Islet of Langerhans (tissue), 1 donor: ENCODE measurements at regions not wholly inside any gene's neighbourhood (a gene's known extent, or its start where the extent isn't known, plus 50 kb on each side); places are given as distances from the start of the nearest gene placed in this dataset.

Experiments used
- FAIRE-seq: peaks from one replicate; lab custom pipeline; 2011; peaks lifted over from hg19 to GRCh38; lab: Jason Lieb, UNC

DNA sequence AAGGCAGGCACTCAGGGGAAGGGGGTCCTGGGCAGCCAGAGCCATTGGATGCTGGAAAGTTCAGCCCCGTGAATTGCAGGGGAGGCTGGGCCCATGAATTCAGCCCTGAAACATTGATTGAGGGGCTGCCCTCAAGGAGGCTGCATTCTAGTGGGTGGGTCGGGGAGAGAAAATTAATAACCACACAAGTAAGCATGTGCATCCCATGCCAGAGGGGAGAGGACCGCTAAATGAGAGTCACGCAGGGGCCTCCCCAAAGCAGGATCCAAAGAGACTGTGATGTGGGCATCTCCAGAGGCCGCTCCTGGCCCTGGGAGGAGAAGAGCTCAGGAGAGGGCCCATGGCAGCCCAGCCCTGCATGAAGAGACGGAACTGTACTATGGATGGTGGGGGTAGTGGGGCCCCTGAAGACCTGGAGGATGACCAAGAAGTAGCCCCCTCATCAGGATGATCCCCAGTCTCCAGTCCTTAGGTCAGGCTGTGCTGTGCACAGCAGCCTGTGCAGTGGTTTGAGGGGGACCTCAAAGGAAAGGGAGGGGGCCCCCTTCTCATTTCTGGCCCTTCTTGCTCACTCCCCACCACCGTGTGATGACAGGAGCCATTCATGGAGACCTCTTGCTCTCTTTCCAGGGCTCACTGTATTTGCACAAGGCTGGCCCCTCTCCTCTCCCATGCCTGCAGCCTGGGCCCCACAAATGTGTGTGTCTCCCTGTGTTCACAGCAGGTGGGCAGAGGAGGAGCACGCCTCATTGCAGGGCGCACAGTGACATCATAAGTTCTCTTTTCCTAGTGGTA lies 233.6 kb upstream of the IRX1 start:
- no peak for FAIRE-seq

DNA sequence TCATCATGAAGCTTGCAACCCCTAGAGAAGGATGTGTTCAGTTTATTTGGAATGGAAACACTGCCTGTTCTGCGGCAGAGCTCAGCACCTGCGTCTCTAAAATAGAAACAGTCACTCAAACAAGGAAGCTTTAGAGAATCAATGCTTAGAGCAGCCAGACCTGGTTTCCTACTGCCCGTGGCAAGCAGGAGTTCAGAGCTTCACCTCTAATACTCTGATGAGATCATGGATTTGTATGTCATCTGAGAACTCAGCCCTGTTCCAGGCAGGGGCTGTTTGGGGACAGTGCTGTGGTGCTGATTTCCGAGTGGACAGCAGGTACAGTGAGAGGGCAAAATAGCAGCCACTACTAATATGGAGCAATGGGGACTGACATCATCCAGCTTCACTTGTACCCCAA lies 236.0 kb upstream of the IRX1 start:
- FAIRE-seq, result no peak

DNA sequence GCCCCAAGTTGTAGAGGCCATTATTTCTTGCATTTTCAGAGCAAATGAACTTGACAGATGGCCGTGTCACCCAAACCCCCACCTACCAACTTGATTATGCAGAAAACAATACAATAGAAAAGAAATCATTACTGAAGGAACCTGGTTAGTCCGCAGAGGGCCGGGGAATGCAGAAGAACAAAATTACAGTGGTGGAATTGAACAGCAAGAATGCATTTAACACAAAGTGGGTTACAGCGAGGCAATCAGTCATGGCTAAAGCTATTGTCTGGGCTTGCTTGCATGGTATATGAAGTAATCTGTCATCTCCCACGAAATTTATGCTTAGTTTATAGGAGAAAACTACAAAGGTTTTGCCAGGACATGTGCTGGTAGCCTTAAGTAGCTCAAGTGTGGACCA lies 238.3 kb upstream of the IRX1 start:
- FAIRE-seq, result no peak

DNA sequence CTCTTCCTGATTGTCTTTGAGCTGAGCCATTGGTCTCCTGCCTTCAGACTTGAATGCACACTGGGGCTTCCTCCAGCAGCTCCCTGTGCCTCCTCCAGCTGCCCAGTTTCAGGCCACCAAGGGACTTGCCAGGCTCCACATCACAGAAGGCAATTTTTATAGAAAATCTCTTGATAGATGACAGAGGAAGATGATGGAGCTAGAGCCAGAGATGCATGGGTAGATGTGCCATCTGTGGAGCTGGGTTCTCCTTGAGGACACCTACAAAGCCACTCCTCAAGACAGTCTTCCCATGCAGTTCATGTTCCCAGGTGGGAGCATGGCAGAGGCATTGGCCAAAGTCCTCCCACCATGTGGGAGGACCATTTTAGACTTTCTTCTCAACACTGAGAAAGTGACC lies 239.6 kb upstream of the IRX1 start:
- FAIRE-seq, result no peak

DNA sequence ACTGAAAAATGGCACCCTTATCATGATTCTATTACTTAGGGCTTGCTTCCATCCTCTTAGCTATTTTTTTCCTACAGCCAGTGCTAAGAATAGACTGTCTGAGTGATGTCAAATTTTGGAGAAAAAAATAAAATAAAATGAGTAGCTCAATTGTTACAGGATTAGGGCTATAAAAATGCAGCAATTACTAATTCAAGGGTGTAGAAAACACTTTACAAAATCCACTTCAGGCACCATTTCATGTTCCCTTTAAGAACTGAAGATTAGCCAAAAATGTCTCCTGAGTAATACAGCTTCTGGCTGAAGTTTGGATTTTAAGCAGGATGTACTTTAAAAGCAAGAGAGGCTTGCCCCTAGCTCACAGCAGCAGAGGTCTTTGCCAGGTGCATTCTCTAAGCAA lies 240.5 kb upstream of the IRX1 start:
- no peak for FAIRE-seq

DNA sequence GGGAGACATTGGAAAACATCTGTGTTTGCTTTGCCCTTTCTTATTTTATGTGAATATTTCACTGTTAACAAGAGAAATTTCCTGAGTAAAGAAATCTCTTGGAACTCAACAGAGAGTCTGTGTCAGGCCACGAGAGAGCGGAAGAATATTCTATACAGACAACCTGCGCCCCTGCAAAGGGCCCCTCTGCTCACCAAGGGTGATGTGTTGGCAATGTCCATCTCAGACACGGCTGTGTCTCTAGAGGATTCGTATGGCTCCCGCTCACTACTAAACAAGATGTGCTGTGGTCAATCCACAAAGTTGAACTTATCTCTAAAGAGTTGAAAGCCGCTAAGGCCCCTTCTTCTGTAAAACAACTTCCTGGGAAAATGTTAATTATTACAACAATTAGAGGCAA lies 241.0 kb upstream of the IRX1 start:
- no peak for FAIRE-seq

DNA sequence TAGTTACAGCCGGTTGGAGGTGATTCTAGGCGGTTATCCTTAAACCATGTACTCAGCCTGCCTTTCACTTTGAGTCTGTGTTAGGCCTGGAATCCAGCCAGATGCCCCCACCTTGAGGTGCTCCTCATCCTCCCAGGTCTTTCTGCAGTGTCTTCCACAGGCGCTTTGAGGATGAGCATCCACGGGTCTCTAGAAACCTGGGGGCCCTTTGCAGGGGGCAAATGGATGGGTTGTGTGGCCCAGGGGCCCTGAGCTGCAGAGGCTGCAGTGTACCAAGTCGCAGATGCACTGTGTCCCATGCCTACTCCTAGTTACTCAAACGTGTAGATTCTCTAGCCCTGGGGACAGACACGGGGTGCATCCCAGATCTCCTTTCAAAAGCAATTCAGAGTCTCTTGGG lies 242.1 kb upstream of the IRX1 start:
- FAIRE-seq, result no peak

DNA sequence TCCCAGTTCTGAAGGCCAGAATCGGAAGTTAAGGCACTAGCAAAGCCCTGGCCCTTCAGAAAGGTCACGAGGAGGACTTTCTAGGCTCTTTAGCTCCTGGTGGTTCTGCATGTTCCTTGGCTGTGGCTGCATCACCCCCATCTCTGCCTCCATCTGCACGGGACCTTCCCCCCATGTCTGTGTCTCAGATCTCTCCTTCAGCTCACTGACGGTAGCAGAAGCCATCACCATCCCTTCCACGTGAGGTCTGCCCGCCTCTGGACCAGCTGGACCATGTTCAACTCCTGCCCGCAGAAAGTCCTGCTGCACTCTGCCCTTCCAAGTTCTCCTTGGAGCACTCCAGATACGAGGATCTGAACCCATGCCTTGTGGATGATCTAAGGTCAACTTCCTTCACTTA lies 242.9 kb upstream of the IRX1 start:
- FAIRE-seq, result no peak

DNA sequence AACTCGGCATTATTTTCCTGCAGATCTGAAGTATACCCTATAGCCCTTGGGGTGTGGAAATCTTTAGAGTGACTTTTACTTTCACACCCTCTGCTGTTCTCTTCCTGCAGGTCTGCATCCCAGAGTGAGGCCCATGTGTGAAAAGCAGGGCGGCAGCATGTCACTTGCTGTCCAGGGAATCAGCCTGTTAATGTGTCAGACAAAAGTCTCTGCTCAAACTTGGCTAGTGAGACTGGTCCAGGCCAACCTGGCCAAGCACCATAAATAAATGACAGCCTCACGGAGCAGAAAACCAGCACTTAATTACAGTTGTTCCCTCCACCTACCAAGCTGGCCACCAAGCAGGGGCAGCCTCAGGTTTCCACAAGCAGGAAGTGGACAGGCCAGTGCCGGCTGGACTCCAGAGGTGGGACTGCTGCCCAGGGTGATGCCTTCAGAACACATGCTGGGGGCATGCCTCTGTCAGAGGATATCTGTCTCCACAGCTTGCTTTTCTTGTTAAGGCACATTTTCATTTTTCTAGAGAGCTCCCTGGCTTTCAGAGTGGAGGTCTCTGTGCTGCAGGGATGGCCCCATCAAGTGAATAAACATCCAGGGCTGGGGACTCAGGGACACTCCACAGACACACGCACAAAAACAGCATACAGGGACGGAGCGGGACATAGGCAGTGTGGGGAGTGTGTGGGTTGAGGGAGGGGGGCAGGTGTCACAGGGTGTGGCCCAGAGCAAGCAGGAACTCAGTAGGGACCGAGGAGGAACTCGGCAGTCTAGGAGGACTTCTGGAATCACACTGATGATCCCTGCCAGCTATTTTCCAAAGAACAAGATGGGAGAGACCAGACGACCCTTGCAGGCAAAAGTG lies 243.8 kb upstream of the IRX1 start:
- no peak for FAIRE-seq

DNA sequence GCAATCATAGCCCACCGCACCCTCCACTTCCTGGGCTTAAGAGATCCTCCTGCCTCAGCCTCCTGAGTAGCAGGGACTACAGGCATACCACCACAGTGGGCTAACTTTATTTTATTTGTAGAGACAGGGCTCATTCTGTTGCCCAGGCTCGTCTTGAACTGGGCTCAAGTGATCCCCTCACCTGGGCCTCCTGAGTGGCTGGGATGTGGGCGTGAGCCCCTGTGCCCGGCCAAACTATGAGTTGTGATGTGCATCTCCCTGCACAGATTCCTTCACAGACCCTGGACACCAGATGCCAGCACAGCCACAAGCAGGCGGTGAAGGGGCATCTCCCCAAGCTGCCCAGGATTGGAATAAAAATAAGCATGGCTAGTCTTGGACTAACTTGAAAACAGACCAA lies 244.9 kb upstream of the IRX1 start:
- no peak for FAIRE-seq

DNA sequence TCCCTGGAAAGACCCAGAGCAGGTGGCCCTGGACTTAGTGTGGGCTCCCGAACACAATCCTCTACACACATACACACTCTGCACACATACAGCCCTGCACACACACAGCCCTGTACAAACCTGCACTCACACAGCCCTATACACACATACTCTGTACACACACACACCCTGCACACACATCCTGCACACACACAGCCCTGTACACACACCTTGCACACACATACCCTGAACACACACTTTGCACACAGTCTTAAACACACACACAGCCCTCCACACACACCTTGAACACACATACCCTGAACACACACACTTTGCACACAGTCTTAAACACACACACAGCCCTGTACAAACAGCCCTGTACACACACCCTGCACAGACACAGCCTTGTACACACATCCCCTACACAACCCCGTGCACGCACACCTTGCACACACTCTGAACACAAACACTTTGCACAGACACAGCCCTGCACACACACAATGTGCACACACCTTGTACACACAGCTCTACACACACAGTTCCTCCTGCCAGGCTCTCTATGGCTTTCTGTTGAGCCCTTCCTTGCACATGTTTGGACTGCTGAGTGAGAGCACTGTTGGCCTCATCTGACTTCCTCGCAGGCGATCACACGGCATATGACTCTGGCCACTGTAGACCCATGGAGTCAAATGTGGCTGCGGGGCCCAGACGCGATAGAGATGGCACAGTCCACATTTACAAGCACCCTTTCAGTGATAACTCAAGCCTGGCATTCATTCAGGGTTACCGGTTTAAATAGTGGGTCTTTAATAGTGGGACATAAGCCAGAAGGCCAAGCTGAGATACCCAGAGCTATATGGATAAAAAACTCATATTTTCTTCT lies 245.7 kb upstream of the IRX1 start:
- no peak for FAIRE-seq

DNA sequence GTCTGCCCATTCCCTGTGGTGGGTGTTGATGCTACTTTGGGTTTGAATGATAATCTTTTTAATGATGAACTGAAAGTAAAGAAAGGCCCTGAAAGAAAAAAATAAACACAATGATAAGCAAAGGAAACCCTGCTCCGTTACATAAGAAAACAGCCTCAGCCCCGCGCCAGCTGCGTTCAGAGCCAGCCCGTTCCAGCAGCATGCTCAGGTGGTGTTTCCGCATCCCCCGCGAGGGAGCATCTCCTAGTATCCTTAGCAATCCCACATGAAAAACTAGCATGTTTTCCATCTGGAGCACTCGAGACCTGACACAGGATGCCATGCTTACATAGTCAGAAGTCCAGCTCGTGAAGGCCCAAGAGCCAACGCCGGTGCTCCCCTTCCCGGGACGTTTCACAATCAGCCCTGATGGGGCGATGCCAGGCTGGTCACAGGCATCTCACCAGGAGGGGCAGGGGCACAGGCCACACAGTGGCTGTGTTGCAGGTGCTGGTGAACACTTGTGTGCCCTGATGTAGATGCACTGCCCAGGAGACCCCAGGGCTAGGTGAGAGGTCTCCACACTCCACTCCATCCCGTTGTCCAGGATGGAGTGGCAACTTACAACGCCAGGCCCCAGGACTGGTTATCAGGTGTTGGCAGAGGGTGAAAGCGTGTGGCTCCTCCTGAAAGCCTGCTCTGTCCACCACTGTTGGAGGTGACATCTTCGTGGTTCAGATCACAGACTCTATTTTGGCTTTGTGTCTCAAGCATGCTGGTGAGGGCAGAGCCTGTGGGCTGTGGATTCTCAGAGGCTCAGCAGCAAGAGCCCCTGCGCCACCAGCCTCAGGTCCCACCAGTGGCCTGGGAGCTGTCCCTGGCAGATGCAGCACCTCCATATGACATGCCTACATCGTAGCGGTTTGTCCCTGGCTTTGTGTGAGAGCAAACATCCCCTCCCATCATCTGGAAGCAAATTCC lies 246.8 kb upstream of the IRX1 start:
- FAIRE-seq, result no peak

DNA sequence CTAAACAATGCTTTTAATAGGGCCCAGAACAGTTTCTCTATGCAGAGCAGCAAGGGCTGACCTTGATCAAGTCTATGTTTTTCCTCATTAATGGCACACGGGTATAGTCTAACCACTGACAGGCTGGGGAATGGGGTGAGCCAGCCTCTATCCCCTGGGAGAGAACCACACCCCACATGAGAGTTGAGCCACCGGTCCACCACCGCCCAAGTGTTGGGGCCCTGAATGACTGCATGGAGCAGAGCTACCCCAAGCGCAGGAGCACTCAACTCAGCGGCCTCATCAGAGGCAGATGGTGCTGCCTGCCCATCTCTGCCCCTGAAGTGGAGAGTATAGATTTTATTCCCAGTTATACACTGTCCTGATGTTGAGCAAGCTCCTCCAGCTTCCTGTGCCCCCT lies 247.9 kb upstream of the IRX1 start:
- FAIRE-seq, result no peak

DNA sequence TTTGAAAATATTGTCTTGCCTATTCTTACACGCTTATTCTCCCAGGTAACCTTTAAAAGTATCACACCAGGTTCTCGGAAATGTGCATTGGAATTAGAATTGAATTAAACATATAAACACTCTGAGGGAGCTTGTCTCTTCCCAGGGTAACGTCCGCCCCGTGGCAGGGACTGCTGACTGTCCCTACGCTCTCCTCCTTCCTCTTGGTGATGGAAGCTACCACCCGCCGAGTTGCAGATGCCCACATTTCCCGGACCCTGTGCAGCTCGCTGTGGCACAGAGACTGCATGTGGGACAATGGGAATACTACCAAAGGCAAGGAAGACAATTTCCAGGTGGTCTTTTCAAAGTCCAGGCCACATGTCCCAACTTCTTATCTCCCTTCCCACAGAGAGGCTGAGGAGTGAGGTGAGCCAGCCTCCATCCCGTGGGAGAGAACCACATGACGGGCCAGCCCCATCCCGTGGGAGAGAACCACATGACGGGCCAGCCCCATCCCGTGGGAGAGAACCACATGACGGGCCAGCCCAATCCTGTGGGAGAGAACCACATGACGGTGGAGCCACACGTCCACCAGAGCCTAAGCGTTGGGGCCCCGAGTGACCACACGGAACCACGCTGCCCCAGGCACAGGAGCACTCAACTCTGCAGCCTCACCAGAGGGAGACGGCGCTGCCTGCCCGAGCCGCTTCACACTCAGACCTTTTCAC lies 249.4 kb upstream of the IRX1 start:
- FAIRE-seq, result no peak

DNA sequence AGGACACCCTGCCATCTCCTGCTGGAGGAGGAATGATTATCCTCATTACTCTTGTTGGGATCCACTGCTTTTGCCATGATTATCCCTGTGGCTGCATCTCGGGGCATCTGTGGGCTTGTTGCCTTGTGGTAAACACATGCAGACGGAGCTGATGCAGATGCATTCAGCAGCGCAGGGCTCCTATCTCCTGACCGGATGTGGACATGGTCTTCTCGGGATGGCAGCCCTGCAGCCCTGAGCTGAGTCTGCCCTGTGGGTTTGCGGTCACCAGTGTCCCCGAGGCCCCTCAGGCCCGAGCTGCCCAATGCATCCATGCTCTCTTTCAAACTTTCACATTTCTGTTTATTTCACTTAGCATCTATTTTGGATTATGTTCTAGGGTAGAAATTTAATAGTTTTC lies 250.4 kb upstream of the IRX1 start:
- FAIRE-seq, result no peak

DNA sequence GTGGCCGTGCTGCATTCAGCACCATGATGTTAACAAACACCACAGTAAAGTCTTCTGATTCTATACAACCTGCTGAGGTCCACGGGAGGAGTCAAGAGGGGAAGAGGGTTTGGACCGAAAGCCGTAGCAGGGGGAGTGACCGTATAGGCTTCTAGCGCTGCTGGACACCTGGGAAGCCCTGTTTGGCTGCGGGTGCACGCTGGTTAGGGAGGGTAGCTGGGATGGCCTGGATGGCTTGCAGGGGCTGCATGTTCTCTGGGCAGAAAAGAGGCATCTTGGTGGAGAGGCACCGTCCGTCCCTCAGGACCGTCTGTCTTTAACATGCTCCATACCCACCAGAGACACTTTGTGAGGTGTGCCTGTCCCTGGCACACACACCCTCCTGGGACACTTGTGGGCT lies 251.0 kb upstream of the IRX1 start:
- no peak for FAIRE-seq

DNA sequence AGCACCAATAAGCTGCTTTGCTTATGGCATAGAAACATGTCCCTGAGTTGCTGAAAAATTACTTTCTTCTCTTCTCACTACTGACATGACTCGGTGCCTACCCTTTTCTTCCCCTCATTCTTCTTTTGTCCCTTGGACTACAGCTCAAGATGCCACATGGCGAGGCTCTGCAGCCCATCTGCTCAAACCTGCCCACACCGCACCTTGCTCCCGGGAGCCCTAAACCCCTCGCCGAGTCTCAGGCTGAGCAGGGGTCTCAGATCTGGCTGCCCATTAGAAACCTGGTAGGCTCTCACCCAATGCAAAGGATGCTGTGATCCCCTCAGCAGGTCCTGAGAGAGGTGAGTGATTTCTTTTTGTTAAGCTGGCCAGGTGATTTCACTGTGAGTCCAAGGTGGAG lies 251.7 kb upstream of the IRX1 start:
- no peak for FAIRE-seq

DNA sequence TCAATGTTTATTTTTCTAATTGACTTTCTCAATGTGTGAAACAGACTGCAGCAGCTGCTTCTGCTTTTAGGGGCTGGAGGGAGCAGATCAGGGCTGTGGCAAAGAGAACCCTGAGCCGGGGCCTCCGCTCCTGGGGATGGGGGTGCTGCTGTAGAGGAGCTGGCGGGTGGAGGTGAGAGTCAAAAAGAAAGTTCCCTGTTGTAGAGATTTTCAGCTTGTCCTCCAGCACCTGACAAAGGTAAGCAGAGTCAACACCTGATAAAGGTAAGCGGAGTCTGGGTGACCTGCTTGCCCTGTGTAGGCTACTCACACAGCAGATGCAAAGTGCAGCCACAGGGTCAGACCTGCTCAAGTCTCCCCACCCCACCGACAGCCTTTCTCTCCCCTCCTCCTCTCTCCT lies 252.4 kb upstream of the IRX1 start:
- no peak for FAIRE-seq

DNA sequence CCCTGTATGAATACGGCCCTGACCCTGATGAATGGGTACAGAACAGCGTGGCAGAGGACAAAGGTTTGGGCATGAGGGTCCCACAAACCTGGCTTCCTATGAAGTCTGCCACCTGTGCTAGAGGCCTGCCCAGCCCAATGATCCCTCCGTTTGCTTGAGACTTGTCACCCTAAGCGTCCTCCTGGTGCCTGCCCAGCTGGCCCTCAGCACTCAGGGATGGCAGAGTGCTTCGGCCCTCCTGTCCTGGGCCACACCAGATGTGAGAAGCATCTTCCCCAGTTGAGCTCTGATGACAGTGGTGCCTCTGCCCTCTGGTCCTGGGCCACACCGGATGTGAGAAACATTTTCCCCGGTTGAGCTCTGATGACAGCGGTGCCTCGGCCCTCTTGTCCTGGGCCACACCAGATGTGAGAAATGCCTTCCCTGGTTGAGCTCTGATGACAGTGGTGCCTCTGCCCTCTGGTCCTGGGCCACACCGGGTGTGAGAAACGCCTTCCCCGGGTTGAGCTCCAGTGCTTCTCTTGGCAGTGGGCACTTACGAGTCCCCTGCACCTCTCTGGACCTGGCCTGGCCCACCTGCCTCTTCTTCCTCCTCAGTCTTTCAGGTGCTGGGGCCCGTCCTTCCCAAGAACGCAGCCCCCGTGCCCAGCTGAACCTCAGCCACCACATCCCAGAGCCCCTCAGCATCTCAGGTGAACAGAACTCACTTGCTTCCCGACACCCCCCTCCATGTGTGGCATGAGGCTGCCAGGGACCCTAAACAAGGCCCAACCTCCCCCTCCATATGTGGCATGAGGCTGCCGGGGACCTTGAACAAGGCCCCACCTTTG lies 253.1 kb upstream of the IRX1 start:
- no peak for FAIRE-seq
